Uterus (tissue), 2 donors: ENCODE measurements at regions not wholly inside any gene's neighbourhood (a gene's known extent, or its start where the extent isn't known, plus 50 kb on each side); places are given as distances from the start of the nearest gene placed in this dataset.

Source experiments
- CTCF ChIP-seq, 4 experiments: fragments of 200-600 bp in 2 of 4; fragments of 450-650 bp in 2 of 4; sonication (generic) in 2 of 4; IDR thresholded peaks; one replicate each; pipeline ENCODE4 v1.5.1; 2016 to 2019; ENCODE audit warnings: antibody characterized with exemption in 4 of 4, mild to moderate bottlenecking in 2 of 4, moderate library complexity in 1 of 4
- POLR2A ChIP-seq, 2 donors: fragments of 450-650 bp; IDR thresholded peaks; one replicate each; pipeline ENCODE4 v1.6.1; 2016; ENCODE audit warnings: antibody characterized with exemption in 2 of 2, mild to moderate bottlenecking in 1 of 2, moderate library complexity in 1 of 2

DNA sequence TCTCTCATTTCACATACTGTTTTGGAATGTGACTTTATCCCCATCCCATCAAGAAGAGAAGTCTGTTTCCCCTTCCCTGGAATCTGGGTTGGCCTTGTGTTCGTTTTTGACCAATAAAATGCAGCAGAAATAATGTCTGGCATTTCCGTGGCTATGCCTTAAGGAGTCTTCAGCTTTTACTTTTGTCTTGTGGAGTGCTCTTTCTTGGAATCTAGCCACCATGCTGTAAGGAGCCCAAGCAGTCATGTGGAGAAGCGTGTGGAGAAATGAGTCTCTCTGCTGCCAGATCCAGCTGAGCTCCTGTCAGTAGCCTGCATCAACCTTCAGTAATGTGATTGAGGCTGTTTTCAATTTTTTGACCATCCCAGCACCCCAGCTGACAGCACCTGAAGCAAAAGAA lies 84.4 kb upstream of the ARMCX2 start:
- no peak for TF ChIP-seq POLR2A (IDR thresholded peaks at IDR 0.05)
- TF ChIP-seq CTCF (IDR thresholded peaks at IDR 0.05) = no peak
